ENCODE measurements at regions not wholly inside any gene's neighbourhood (a gene's known extent, or its start where the extent isn't known, plus 50 kb on each side); places are given as distances from the start of the nearest gene placed in this dataset.

DNA sequence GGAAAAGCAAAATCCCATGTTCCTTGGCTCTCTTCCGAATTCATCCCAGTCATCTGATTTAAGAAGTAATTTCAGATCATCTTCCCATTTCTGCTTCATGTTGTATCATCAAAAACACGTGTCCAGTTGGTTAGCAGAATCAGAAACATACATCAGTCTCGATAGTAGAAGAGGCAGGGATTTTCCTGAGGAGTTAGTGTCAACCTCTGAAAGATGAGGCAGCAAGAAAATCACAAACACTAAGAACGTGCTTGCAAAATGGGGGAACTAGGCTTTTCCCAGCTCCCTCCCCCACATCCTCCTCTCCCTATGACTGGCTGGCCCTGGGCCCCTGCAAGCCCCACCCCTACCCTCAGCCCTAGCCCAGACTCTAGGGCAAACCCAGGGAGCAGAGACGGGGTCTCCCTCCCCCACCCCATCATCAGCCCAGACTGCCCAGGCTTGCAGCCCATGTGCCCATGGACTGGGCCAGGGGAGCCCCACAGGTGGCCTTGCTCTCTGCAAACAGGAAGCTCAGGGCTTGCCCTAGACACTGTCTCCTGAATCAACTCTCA is 161.0 kb upstream of the ID2 start:
- no peak for DNase-seq (ENCODE audit: low read depth)
- no peak for TF ChIP-seq CTCF (IDR thresholded peaks at IDR 0.05; ENCODE audit: control insufficient read depth, extremely low read depth, insufficient read depth)
- no peak overlapping the region for H3K4me3 ChIP-seq (ENCODE audit: low read depth, low read length)

DNA sequence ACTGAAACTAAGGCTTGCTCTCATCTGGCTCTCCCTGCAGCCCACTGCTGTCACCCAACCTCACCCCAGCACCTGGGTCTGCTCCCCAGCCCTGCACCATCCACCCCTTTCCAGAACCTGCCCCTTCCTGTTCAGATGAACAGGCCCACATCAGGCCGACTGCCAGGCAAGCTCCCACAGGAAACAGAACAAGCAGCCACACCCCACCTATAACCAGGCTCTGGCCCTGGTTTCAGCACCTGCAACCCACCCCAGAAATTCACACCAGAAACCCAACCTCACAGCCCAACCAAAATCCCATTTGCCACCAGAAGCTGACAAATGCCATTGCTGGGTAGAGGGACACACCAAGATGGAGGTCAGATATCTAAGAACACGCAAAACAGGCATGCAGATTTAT is 159.2 kb upstream of the ID2 start:
- no peak for TF ChIP-seq CTCF (IDR thresholded peaks at IDR 0.05; ENCODE audit: control insufficient read depth, extremely low read depth, insufficient read depth)
- DNase-seq (ENCODE audit: low read depth) = no peak
- no peak overlapping the region for H3K4me3 ChIP-seq (ENCODE audit: low read depth, low read length)

- H3K4me3 ChIP-seq (ENCODE audit: low read depth, low read length) = no peak overlapping the region
- no peak for DNase-seq (ENCODE audit: low read depth)
- no peak for TF ChIP-seq CTCF (IDR thresholded peaks at IDR 0.05; ENCODE audit: control insufficient read depth, extremely low read depth, insufficient read depth)
These were observed 157.5 kb upstream of the ID2 start for GRCh38 chr2:8524388-8524787.

- no peak for TF ChIP-seq CTCF (IDR thresholded peaks at IDR 0.05; ENCODE audit: control insufficient read depth, extremely low read depth, insufficient read depth)
- H3K4me3 ChIP-seq (ENCODE audit: low read depth, low read length) = no peak overlapping the region
- no peak for DNase-seq (ENCODE audit: low read depth)
These were observed 157.0 kb upstream of the ID2 start for GRCh38 chr2:8524823-8525222.

DNA sequence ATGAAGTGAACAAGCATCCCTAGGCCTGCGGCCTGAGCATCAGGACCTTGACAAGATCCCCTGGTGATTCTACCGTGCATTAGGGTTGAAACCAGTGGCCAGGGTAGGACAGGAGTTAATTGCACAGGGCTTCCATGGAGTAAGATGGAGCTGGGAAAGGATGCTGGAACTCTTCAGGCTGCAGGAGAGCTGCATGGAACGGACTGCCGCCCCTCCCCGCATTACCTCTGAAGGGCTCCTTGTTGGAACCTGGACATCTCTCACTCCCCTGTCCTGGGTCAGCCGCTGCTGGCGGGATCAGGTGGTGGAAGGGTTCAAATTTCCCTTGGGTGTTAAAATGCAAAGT is 156.6 kb upstream of the ID2 start:
- no peak for DNase-seq (ENCODE audit: low read depth)
- no peak for TF ChIP-seq CTCF (IDR thresholded peaks at IDR 0.05; ENCODE audit: control insufficient read depth, extremely low read depth, insufficient read depth)
- no peak overlapping the region for H3K4me3 ChIP-seq (ENCODE audit: low read depth, low read length)

- peak; percentile 31 for TF ChIP-seq CTCF (IDR thresholded peaks at IDR 0.05; ENCODE audit: control insufficient read depth, extremely low read depth, insufficient read depth)
- DNase-seq (ENCODE audit: low read depth) = peak; percentile 52
- no peak overlapping the region for H3K4me3 ChIP-seq (ENCODE audit: low read depth, low read length)
These were observed 156.1 kb upstream of the ID2 start for GRCh38 chr2:8525582-8526402.

DNA sequence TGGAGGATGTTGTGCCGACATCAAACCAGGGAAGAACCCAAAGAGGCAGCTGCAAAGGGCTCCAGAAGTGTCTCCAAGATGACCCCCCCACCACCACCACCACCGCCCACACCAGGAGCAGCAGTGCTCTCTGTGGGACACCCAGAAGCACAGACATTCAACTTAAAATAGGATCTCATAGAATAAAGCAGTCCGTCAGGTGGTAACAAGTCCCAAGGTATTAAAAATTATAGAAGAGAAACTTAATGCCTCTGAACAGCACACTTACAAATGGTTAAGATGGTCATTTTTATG is 155.5 kb upstream of the ID2 start:
- no peak overlapping the region for H3K4me3 ChIP-seq (ENCODE audit: low read depth, low read length)
- no peak for TF ChIP-seq CTCF (IDR thresholded peaks at IDR 0.05; ENCODE audit: control insufficient read depth, extremely low read depth, insufficient read depth)
- no peak for DNase-seq (ENCODE audit: low read depth)
